Epithelial cell of esophagus (primary cell): ENCODE measurements at regions not wholly inside any gene's neighbourhood (a gene's known extent, or its start where the extent isn't known, plus 50 kb on each side); places are given as distances from the start of the nearest gene placed in this dataset.

Experiments used
- DNase-seq: peaks from one replicate; pipeline ENCODE4 v3.0.0; 2010; ENCODE audit warnings: low read depth
- H3K4me3 ChIP-seq: 2 replicates; pipeline ENCODE4 v1.5.1; 2011; ENCODE audit warnings: mild to moderate bottlenecking, low read length, control low read depth
- TF ChIP-seq, protein P1 (sequence below): IDR thresholded peaks from 2 replicates; pipeline ENCODE4 v1.5.1; 2011; ENCODE audit warnings: low read depth, mild to moderate bottlenecking, low read length, control low read depth, inconsistent platforms; ENCODE audit not compliant: insufficient read depth; ENCODE audit errors: missing control alignments

- no peak for DNase-seq
- H3K4me3 ChIP-seq = no peak overlapping the region
- TF ChIP-seq, protein P1, sequence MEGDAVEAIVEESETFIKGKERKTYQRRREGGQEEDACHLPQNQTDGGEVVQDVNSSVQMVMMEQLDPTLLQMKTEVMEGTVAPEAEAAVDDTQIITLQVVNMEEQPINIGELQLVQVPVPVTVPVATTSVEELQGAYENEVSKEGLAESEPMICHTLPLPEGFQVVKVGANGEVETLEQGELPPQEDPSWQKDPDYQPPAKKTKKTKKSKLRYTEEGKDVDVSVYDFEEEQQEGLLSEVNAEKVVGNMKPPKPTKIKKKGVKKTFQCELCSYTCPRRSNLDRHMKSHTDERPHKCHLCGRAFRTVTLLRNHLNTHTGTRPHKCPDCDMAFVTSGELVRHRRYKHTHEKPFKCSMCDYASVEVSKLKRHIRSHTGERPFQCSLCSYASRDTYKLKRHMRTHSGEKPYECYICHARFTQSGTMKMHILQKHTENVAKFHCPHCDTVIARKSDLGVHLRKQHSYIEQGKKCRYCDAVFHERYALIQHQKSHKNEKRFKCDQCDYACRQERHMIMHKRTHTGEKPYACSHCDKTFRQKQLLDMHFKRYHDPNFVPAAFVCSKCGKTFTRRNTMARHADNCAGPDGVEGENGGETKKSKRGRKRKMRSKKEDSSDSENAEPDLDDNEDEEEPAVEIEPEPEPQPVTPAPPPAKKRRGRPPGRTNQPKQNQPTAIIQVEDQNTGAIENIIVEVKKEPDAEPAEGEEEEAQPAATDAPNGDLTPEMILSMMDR = no peak
Observed at GRCh38 chr10:123553810-123554430, 112.2 kb upstream of the GPR26 start.

- no peak overlapping the region for H3K4me3 ChIP-seq
- TF ChIP-seq, protein P1 = no peak
- no peak for DNase-seq
Observed at GRCh38 chr10:123554656-123555055, 111.5 kb upstream of the GPR26 start.

DNA sequence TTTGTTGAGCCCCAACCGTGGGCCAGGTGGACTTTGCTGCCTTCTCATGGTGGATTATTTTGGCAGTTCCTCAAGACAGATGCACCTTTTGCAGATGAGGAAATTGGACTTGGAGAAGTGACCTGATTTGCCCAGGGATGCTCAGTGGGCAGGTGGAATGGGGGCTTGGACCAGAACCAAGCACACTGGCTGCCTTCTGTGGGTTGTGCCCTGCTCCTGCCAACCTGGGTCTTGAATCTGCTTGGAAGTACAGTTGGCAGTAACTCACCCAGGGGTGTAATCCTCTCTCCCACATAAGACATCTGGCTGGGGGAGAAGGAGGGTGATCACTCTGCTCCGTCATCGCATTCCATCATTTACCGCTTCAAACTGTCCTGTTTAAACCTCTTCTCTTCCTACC is 110.5 kb upstream of the GPR26 start:
- TF ChIP-seq, protein P1 = no peak
- no peak for DNase-seq
- H3K4me3 ChIP-seq = no peak overlapping the region

DNA sequence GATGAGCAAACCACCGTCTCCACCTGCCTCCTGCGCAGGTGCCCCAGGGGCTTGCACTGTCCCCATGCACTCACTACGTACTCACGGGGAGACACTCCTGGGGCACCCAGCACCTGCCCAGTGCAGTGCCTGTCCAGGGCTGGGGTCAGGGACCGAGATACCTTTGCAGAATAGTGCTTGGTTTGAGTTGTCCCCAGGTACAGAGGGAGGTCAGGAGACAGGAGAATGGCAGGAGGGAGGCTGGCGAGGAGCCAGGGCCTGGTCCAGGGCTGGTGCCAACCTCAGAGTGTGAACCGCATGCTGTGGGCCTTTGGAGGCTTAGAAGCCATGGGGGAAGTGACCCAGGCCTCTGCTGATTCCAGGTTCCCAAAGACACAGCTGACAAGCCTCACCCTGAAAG is 110.1 kb upstream of the GPR26 start:
- no peak overlapping the region for H3K4me3 ChIP-seq
- DNase-seq = no peak
- TF ChIP-seq, protein P1 = no peak

GRCh38 chr10:123556736-123557135 is 109.4 kb upstream of the GPR26 start:
- TF ChIP-seq, protein P1 = no peak
- H3K4me3 ChIP-seq = no peak overlapping the region
- no peak for DNase-seq

DNA sequence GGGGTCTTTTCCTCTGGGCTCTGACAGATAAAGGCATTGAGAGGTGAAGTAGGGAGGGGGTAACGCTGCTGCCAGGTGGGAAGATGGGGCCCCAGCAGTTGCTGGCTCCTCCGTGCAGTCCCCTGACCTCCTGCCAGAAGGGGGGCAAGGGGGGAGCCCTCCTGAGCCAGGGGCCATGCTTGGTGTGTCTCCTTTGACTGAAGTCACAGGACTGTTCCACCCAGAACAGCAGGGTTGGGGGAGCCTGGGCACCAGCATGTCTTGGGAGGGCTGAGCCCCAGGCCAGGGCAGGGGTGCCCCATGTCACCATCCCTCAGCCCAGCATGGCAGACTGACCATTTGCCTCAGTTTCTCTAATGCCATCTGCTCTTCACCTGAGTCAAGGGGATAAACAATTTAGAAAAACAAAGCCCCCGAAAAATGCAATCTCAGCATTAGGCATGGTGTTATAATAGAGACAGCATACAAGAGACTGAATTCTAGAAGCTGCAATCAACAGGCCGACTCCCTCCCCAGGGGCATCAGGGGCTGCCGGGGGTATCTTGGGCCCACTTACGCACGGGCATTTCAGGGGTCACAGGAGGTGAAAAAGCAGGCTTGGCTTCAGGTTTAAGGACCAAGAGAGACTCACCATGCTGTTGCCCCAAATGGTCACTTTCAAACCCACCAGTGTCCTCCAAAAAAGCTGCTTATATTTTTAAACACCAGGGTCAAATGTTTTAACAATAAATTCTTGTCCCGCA is 108.6 kb upstream of the GPR26 start:
- DNase-seq = no peak
- TF ChIP-seq, protein P1 = no peak
- H3K4me3 ChIP-seq = no peak overlapping the region
